Smooth muscle cell (in vitro differentiated cells): ENCODE measurements at regions not wholly inside any gene's neighbourhood (a gene's known extent, or its start where the extent isn't known, plus 50 kb on each side); places are given as distances from the start of the nearest gene placed in this dataset.

Experiments
- DNase-seq: peaks from one replicate; lab custom pipeline; 2025; ENCODE audit not compliant: unreplicated experiment; lab: John Stamatoyannopoulos, UW
- H2AFZ ChIP-seq: fragments of 200-600 bp; sonication (generic); 2 replicates; pipeline ENCODE4 v1.6.0; 2016; ENCODE audit warnings: antibody characterized with exemption, low read depth, mild to moderate bottlenecking
- H3F3A ChIP-seq: fragments of 200-600 bp; sonication (generic); 2 replicates; pipeline ENCODE4 v1.6.0; 2017; ENCODE audit warnings: antibody characterized with exemption, low read depth
- H3K27ac ChIP-seq: fragments of 200-600 bp; sonication (generic); 2 replicates; pipeline ENCODE4 v1.5.1; 2016; ENCODE audit warnings: low read depth, mild to moderate bottlenecking
- H3K27me3 ChIP-seq: fragments of 200-600 bp; sonication (generic); 2 replicates; pipeline ENCODE4 v1.6.1; 2016; ENCODE audit warnings: low read depth, mild to moderate bottlenecking
- H3K36me3 ChIP-seq: fragments of 200-600 bp; sonication (generic); 2 replicates; pipeline ENCODE4 v1.5.1; 2016; ENCODE audit warnings: low read depth
- H3K4me1 ChIP-seq: fragments of 200-600 bp; sonication (generic); 2 replicates; pipeline ENCODE4 v1.5.1; 2016; ENCODE audit warnings: low read depth
- H3K4me2 ChIP-seq: fragments of 200-600 bp; sonication (generic); 2 replicates; pipeline ENCODE4 v1.6.0; 2016; ENCODE audit warnings: mild to moderate bottlenecking
- H3K4me3 ChIP-seq: fragments of 200-600 bp; sonication (generic); 2 replicates; pipeline ENCODE4 v1.5.1; 2016; ENCODE audit warnings: mild to moderate bottlenecking
- H3K79me2 ChIP-seq: fragments of 200-600 bp; sonication (generic); 2 replicates; pipeline ENCODE4 v1.6.0; 2016; ENCODE audit warnings: low read depth, mild to moderate bottlenecking
- H3K9ac ChIP-seq: fragments of 200-600 bp; sonication (generic); 2 replicates; pipeline ENCODE4 v1.6.0; 2016; ENCODE audit warnings: low read depth
- H3K9me3 ChIP-seq: fragments of 200-600 bp; sonication (generic); replicated peaks from 2 replicates; pipeline ENCODE4 v1.5.1; 2016; ENCODE audit warnings: low read depth
- H4K20me1 ChIP-seq: fragments of 200-600 bp; sonication (generic); 2 replicates; pipeline ENCODE4 v1.6.0; 2016; ENCODE audit warnings: low read depth
- WGBS: methylation state at CpG from one replicate; pipeline ENCODE4 v1.1.7; 2016; ENCODE audit warnings: low lambda C conversion rate; 5-methylcytosine and 5-hydroxymethylcytosine counted together
- TF ChIP-seq, protein P1 (sequence below): fragments of 200-600 bp; sonication (generic); IDR thresholded peaks from 2 replicates; pipeline ENCODE4 v1.5.1; 2017; ENCODE audit warnings: borderline replicate concordance, mild to moderate bottlenecking, antibody characterized with exemption; ENCODE audit not compliant: insufficient read depth, poor library complexity, severe bottlenecking

DNA sequence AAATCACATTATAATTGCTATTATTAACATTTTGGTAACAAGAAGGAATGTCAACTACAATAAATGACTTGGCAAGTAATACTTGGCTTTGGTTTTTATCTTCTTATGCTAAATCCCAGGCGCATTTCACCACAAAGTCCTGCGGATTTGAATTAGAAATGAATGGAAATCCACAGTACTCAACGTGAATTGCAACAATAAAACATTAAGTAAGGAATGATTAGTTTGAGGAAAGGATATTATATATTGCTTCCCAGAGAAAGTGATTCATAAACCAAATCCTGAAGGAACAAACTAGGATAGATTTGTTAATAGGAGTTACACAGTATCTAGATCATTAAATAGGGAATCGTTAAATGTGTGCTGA lies 1089.7 kb downstream of the TRHDE start:
- no peaks in the 10 kb centered on the region for H3K79me2 ChIP-seq
- TF ChIP-seq, protein P1, sequence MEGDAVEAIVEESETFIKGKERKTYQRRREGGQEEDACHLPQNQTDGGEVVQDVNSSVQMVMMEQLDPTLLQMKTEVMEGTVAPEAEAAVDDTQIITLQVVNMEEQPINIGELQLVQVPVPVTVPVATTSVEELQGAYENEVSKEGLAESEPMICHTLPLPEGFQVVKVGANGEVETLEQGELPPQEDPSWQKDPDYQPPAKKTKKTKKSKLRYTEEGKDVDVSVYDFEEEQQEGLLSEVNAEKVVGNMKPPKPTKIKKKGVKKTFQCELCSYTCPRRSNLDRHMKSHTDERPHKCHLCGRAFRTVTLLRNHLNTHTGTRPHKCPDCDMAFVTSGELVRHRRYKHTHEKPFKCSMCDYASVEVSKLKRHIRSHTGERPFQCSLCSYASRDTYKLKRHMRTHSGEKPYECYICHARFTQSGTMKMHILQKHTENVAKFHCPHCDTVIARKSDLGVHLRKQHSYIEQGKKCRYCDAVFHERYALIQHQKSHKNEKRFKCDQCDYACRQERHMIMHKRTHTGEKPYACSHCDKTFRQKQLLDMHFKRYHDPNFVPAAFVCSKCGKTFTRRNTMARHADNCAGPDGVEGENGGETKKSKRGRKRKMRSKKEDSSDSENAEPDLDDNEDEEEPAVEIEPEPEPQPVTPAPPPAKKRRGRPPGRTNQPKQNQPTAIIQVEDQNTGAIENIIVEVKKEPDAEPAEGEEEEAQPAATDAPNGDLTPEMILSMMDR, result no peak
- H3K27me3 ChIP-seq, result no peaks in the 10 kb centered on the region
- H3K9ac ChIP-seq, result no peak overlapping the region
- peaks cover 3% of the 10 kb centered on the region for H3K9me3 ChIP-seq
- H3K36me3 ChIP-seq, result no peaks in the 10 kb centered on the region
- no peaks in the 10 kb centered on the region for H3F3A ChIP-seq
- no peak for DNase-seq
- no peak overlapping the region for H3K4me3 ChIP-seq
- no peaks in the 10 kb centered on the region for H3K4me1 ChIP-seq
- H3K4me2 ChIP-seq, result no peak overlapping the region
- no peak overlapping the region for H2AFZ ChIP-seq
- no peak overlapping the region for H3K27ac ChIP-seq
- H4K20me1 ChIP-seq, result no peaks in the 10 kb centered on the region
- 70% methylated on average over 4 of the region's 4 CpGs for WGBS

- no peak for DNase-seq
- Histone ChIP-seq H3K27ac (no peak overlapping the region), H3K4me2 (no peak overlapping the region), H3K4me1 (no peaks in the 10 kb centered on the region), H3K27me3 (no peaks in the 10 kb centered on the region), H3K36me3 (no peaks in the 10 kb centered on the region), H2AFZ (no peak overlapping the region), H3K9ac (no peak overlapping the region), H3K4me3 (no peak overlapping the region), H4K20me1 (no peaks in the 10 kb centered on the region), H3F3A (no peaks in the 10 kb centered on the region), H3K79me2 (no peaks in the 10 kb centered on the region), H3K9me3 (no peaks in the 10 kb centered on the region)
- 93% methylated on average over 1 of the region's 1 CpG for WGBS
- TF ChIP-seq, protein P1, result no peak
These were observed 1090.5 kb downstream of the TRHDE start for GRCh38 chr12:73362666-73363065.

DNA sequence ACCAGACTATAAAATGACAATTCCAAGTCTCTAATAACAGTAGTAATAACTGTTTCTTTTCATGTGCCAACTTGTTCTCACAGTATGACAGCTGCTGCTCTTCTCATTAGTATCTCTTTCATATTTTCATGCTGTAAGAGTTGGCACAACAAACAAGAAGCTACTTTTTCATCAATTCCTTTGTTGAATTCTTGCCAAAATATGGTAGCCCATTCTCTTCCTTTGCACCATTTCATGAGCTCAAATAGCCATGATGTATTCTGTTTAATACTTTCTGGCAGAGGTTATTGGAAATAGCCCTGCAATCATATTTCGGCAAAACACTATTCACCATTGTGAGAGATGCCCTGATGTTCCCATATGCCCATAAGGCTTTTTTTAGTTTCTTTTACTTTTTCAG lies 1100.7 kb downstream of the TRHDE start:
- Histone ChIP-seq H3K27ac (no peak overlapping the region), H3F3A (no peaks in the 10 kb centered on the region), H3K36me3 (no peaks in the 10 kb centered on the region), H4K20me1 (no peaks in the 10 kb centered on the region), H3K9me3 (no peaks in the 10 kb centered on the region), H3K27me3 (no peaks in the 10 kb centered on the region), H3K79me2 (no peaks in the 10 kb centered on the region), H3K9ac (no peak overlapping the region), H3K4me3 (no peak overlapping the region), H2AFZ (no peak overlapping the region), H3K4me1 (no peaks in the 10 kb centered on the region), H3K4me2 (no peak overlapping the region)
- TF ChIP-seq, protein P1, result no peak
- 97% methylated on average over 1 of the region's 1 CpG for WGBS
- no peak for DNase-seq

DNA sequence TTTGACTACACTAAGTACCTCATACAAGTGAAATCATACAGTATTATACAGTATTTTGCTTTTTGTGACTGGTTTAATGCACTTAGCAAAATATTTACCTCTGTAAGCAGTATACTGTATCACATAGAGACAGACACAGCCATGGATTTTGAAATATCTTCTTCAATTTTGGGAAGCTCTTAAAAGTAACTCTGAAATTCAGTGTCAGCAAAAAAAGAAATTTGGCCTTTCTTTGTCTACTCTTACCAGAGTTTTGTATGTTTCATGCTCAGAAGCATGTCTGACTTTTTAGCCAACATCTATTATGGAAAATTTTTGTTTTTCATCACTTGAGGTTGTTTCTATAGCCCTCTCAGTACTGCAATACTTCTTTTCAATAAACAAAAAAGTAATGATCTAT lies 1102.2 kb downstream of the TRHDE start:
- H2AFZ ChIP-seq, result peak overlapping the region; percentile 54
- no peaks in the 10 kb centered on the region for H3K79me2 ChIP-seq
- no peaks in the 10 kb centered on the region for H3K4me1 ChIP-seq
- H3K27me3 ChIP-seq, result no peaks in the 10 kb centered on the region
- no peaks in the 10 kb centered on the region for H3K9me3 ChIP-seq
- H4K20me1 ChIP-seq, result no peaks in the 10 kb centered on the region
- DNase-seq, result no peak
- no peak overlapping the region for H3K4me3 ChIP-seq
- no peak overlapping the region for H3K27ac ChIP-seq
- H3K9ac ChIP-seq, result no peak overlapping the region
- TF ChIP-seq, protein P1, result no peak
- no peaks in the 10 kb centered on the region for H3K36me3 ChIP-seq
- no peak overlapping the region for H3K4me2 ChIP-seq
- H3F3A ChIP-seq, result no peaks in the 10 kb centered on the region
